Gastrocnemius medialis (tissue), 4 donors: ENCODE measurements at regions not wholly inside any gene's neighbourhood (a gene's known extent, or its start where the extent isn't known, plus 50 kb on each side); places are given as distances from the start of the nearest gene placed in this dataset.

ENCODE experiments used
- ATAC-seq, 2 donors: fragments of 150-250 bp; one replicate each; pipeline ENCODE4 v1.9.1; 2016
- DNase-seq, 2 donors: peaks; one replicate each; pipeline ENCODE4 v3.0.0-alpha.2; 2019
- H3K27ac ChIP-seq, 4 donors: fragments of 200-600 bp; sonication (generic); 1 replicate in 1 of 4; 2 replicates in 3 of 4; pipeline ENCODE4 v1.5.1; 2016 to 2018; ENCODE audit warnings: mild to moderate bottlenecking in 2 of 4, moderate library complexity in 1 of 4
- H3K27me3 ChIP-seq, 3 donors: fragments of 200-600 bp; sonication (generic) in 2 of 3; 1 replicate in 1 of 3; 2 replicates in 2 of 3; pipeline versions ENCODE4 v1.5.1 to v1.6.0; 2016 to 2019; ENCODE audit warnings: mild to moderate bottlenecking in 1 of 3, moderate library complexity in 1 of 3
- H3K36me3 ChIP-seq, 2 donors: fragments of 200-600 bp; sonication (generic) in 1 of 2; one replicate each; pipeline ENCODE4 v1.5.1; 2017 to 2018
- H3K4me1 ChIP-seq, 2 donors: fragments of 200-600 bp; sonication (generic) in 1 of 2; one replicate each; pipeline ENCODE4 v1.5.1; 2016 to 2017; ENCODE audit warnings: mild to moderate bottlenecking in 2 of 2
- H3K4me3 ChIP-seq, 4 donors: fragments of 200-600 bp; sonication (generic) in 3 of 4; 1 replicate in 1 of 4; 2 replicates in 3 of 4; pipeline ENCODE4 v1.5.1; 2016 to 2019; ENCODE audit warnings: mild to moderate bottlenecking in 2 of 4
- H3K9me3 ChIP-seq, 3 donors: fragments of 200-600 bp; sonication (generic) in 2 of 3; 1 replicate in 1 of 3; 2 replicates in 2 of 3; pipeline ENCODE4 v1.5.1; 2016 to 2019
- CTCF ChIP-seq, 5 experiments: fragments of 450-650 bp in 3 of 5; fragments of 200-600 bp in 2 of 5; sonication (generic) in 2 of 5; IDR thresholded peaks in 4 of 5; conservative IDR thresholded peaks in 1 of 5; 1 replicate in 4 of 5; 2 replicates in 1 of 5; pipeline ENCODE4 v1.5.1; 2016 to 2019; ENCODE audit warnings: antibody characterized with exemption in 5 of 5, mild to moderate bottlenecking in 3 of 5, moderate library complexity in 3 of 5
- POLR2A ChIP-seq, 2 donors: fragments of 450-650 bp; IDR thresholded peaks; one replicate each; pipeline ENCODE4 v1.6.1; 2017; ENCODE audit warnings: antibody characterized with exemption in 2 of 2, mild to moderate bottlenecking in 2 of 2, moderate library complexity in 2 of 2
- in situ Hi-C, 4 donors: fragments of 200-750 bp; cut with MboI; loops; one replicate each; pipeline versions ENCODE4 v1.15.0 to v1.8.0; 2017; ENCODE audit warnings: low sequenced_read_pairs in 4 of 4
- intact Hi-C: fragments of 100-400 bp; cut with DNase I; formaldehyde crosslinking; loops from one replicate; pipeline ENCODE4 v1.15.1; 2023; ENCODE audit warnings: low total_unique reads

DNA sequence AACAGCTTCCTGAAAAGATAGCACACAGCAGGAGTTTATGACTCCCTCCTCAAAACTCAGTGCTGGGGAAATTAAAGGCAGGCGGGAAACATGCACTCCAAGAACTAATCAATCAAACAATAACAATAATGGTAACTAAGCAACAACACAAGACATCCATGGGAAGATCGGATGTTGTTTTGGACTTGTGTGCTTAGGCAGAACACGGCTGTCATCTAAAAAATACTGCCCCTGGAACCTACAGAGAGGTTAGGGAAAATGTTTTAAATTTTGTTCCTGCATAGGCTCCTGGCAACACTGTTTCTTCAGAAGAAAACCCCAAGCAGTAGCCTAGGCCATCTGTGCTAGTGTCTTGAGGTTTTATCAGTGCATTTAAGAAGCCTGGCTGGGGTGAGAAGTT lies 1378.2 kb downstream of the STIM2 start:
- H3K36me3 ChIP-seq, result no peaks in the 10 kb centered on the region
- DNase-seq (no peak), ATAC-seq (no peak)
- intact Hi-C loops (no loop called here), in situ Hi-C loops (no loop called here)
- H3K27ac ChIP-seq, result no peak overlapping the region
- no peak for TF ChIP-seq POLR2A (IDR thresholded peaks at IDR 0.05)
- TF ChIP-seq CTCF (IDR thresholded peaks at IDR 0.05 in 4 of 5, conservative IDR thresholded peaks at IDR 0.05 in 1 of 5), result no peak
- H3K27me3 ChIP-seq, result no peaks in the 10 kb centered on the region
- no peak overlapping the region for H3K4me3 ChIP-seq
- no peaks in the 10 kb centered on the region for H3K4me1 ChIP-seq
- no peaks in the 10 kb centered on the region for H3K9me3 ChIP-seq

GRCh38 chr4:28241021-28241420 lies 1380.4 kb downstream of the STIM2 start:
- H3K4me3 ChIP-seq, result no peak overlapping the region
- no peaks in the 10 kb centered on the region for H3K27me3 ChIP-seq
- in situ Hi-C loops, result no loop called here
- DNase-seq (no peak), ATAC-seq (no peak)
- H3K9me3 ChIP-seq, result no peaks in the 10 kb centered on the region
- H3K27ac ChIP-seq, result no peak overlapping the region
- H3K4me1 ChIP-seq, result no peaks in the 10 kb centered on the region
- TF ChIP-seq POLR2A (IDR thresholded peaks at IDR 0.05) (no peak), CTCF (IDR thresholded peaks at IDR 0.05 in 4 of 5, conservative IDR thresholded peaks at IDR 0.05 in 1 of 5) (no peak)
- intact Hi-C loops, result no loop called here
- H3K36me3 ChIP-seq, result no peaks in the 10 kb centered on the region

GRCh38 chr4:28247805-28248204 lies 1387.2 kb downstream of the STIM2 start:
- ATAC-seq (no peak), DNase-seq (no peak)
- no peaks in the 10 kb centered on the region for H3K4me1 ChIP-seq
- TF ChIP-seq CTCF (IDR thresholded peaks at IDR 0.05 in 4 of 5, conservative IDR thresholded peaks at IDR 0.05 in 1 of 5) (no peak), POLR2A (IDR thresholded peaks at IDR 0.05) (no peak)
- no peak overlapping the region for H3K4me3 ChIP-seq
- H3K27me3 ChIP-seq, result no peaks in the 10 kb centered on the region
- H3K27ac ChIP-seq, result no peak overlapping the region
- in situ Hi-C loops, result no loop called here
- H3K36me3 ChIP-seq, result no peaks in the 10 kb centered on the region
- intact Hi-C loops, result no loop called here
- no peaks in the 10 kb centered on the region for H3K9me3 ChIP-seq

GRCh38 chr4:28248269-28248668 lies 1387.6 kb downstream of the STIM2 start:
- Histone ChIP-seq H3K4me3 (no peak overlapping the region), H3K27me3 (no peaks in the 10 kb centered on the region), H3K36me3 (no peaks in the 10 kb centered on the region), H3K27ac (no peak overlapping the region), H3K4me1 (no peaks in the 10 kb centered on the region), H3K9me3 (no peaks in the 10 kb centered on the region)
- no peak for TF ChIP-seq CTCF (IDR thresholded peaks at IDR 0.05 in 4 of 5, conservative IDR thresholded peaks at IDR 0.05 in 1 of 5)
- TF ChIP-seq POLR2A (IDR thresholded peaks at IDR 0.05), result no peak
- in situ Hi-C loops (no loop called here), intact Hi-C loops (no loop called here)
- no peak for ATAC-seq
- no peak for DNase-seq

GRCh38 chr4:28250646-28251045 lies 1390.0 kb downstream of the STIM2 start:
- no peak for ATAC-seq
- no peak overlapping the region for H3K27ac ChIP-seq
- TF ChIP-seq POLR2A (IDR thresholded peaks at IDR 0.05) (no peak), CTCF (IDR thresholded peaks at IDR 0.05 in 4 of 5, conservative IDR thresholded peaks at IDR 0.05 in 1 of 5) (no peak)
- DNase-seq, result no peak
- H3K27me3 ChIP-seq, result no peaks in the 10 kb centered on the region
- no peaks in the 10 kb centered on the region for H3K9me3 ChIP-seq
- in situ Hi-C loops, result no loop called here
- no peaks in the 10 kb centered on the region for H3K4me1 ChIP-seq
- intact Hi-C loops, result no loop called here
- no peak overlapping the region for H3K4me3 ChIP-seq
- no peaks in the 10 kb centered on the region for H3K36me3 ChIP-seq
